Esophagus muscularis mucosa (tissue), 4 donors: ENCODE measurements at regions not wholly inside any gene's neighbourhood (a gene's known extent, or its start where the extent isn't known, plus 50 kb on each side); places are given as distances from the start of the nearest gene placed in this dataset.

Source experiments
- DNase-seq: peaks from one replicate; pipeline ENCODE4 v3.0.0-alpha.2; 2017; ENCODE audit errors: extremely low spot score
- H3K27ac ChIP-seq, 4 donors: fragments of 200-600 bp; sonication (generic); replicated peaks in 1 of 4; 1 replicate in 3 of 4; 2 replicates in 1 of 4; pipeline ENCODE4 v1.5.1; 2016 to 2019; ENCODE audit warnings: mild to moderate bottlenecking in 1 of 4
- H3K27me3 ChIP-seq, 4 donors: fragments of 200-600 bp; sonication (generic); one replicate each; pipeline versions ENCODE4 v1.5.1 to v1.6.0; 2016 to 2019
- H3K36me3 ChIP-seq, 4 donors: fragments of 200-600 bp; sonication (generic); one replicate each; pipeline ENCODE4 v1.5.1; 2016 to 2019
- H3K4me1 ChIP-seq, 4 donors: fragments of 200-600 bp; sonication (generic); one replicate each; pipeline ENCODE4 v1.5.1; 2016 to 2019
- H3K4me3 ChIP-seq, 4 donors: fragments of 200-600 bp; sonication (generic); 1 replicate in 2 of 4; 2 replicates in 2 of 4; pipeline ENCODE4 v1.5.1; 2016 to 2019; ENCODE audit warnings: mild to moderate bottlenecking in 4 of 4, moderate library complexity in 1 of 4
- H3K9me3 ChIP-seq, 4 donors: fragments of 200-600 bp; sonication (generic); 1 replicate in 3 of 4; 2 replicates in 1 of 4; pipeline ENCODE4 v1.5.1; 2016 to 2019
- EP300 ChIP-seq: sonication (generic); formaldehyde crosslinking; IDR thresholded peaks from one replicate; pipeline ENCODE4 v1.6.1; 2017; ENCODE audit warnings: antibody characterized with exemption
- POLR2A ChIP-seq: fragments of 450-650 bp; IDR thresholded peaks from one replicate; pipeline ENCODE4 v1.6.1; 2017; ENCODE audit warnings: antibody characterized with exemption, moderate library complexity, mild to moderate bottlenecking, low read depth
- POLR2AphosphoS5 ChIP-seq, 2 donors: sonication (generic); formaldehyde crosslinking; IDR thresholded peaks; one replicate each; pipeline ENCODE4 v1.6.1; 2017; ENCODE audit warnings: antibody characterized with exemption in 2 of 2
- WGBS: methylation state at CpG from one replicate; pipeline ENCODE4 v1.1.5; 2018; 5-methylcytosine and 5-hydroxymethylcytosine counted together
- intact Hi-C: fragments of 100-400 bp; cut with DNase I; formaldehyde crosslinking; loops from one replicate; pipeline ENCODE4 v1.15.1; 2023
- TF ChIP-seq, protein P1 (sequence below), 3 experiments: fragments of 200-600 bp in 2 of 3; fragments of 450-650 bp in 1 of 3; sonication (generic) in 2 of 3; IDR thresholded peaks; one replicate each; pipeline ENCODE4 v1.5.1; 2017 to 2019; ENCODE audit warnings: antibody characterized with exemption in 3 of 3, mild to moderate bottlenecking in 2 of 3, moderate library complexity in 1 of 3

GRCh38 chr18:77803024-77803423 lies 553.4 kb downstream of the GALR1 start:
- peaks cover 0 to 10% (median 6%) of the 10 kb centered on the region in 4 donors for H3K9me3 ChIP-seq
- H3K27ac ChIP-seq: no peak overlapping the region
- no peaks in the 10 kb centered on the region for H3K4me1 ChIP-seq
- H3K4me3 ChIP-seq: no peak overlapping the region
- no peak for TF ChIP-seq POLR2A
- TF ChIP-seq POLR2AphosphoS5 (IDR thresholded peaks at IDR 0.05): no peak
- TF ChIP-seq, protein P1, sequence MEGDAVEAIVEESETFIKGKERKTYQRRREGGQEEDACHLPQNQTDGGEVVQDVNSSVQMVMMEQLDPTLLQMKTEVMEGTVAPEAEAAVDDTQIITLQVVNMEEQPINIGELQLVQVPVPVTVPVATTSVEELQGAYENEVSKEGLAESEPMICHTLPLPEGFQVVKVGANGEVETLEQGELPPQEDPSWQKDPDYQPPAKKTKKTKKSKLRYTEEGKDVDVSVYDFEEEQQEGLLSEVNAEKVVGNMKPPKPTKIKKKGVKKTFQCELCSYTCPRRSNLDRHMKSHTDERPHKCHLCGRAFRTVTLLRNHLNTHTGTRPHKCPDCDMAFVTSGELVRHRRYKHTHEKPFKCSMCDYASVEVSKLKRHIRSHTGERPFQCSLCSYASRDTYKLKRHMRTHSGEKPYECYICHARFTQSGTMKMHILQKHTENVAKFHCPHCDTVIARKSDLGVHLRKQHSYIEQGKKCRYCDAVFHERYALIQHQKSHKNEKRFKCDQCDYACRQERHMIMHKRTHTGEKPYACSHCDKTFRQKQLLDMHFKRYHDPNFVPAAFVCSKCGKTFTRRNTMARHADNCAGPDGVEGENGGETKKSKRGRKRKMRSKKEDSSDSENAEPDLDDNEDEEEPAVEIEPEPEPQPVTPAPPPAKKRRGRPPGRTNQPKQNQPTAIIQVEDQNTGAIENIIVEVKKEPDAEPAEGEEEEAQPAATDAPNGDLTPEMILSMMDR (IDR thresholded peaks at IDR 0.05): no peak
- TF ChIP-seq EP300: no peak
- peaks cover 0 to 6% (median 0%) of the 10 kb centered on the region in 4 donors for H3K27me3 ChIP-seq
- 71% methylated on average over 3 of the region's 3 CpGs for WGBS
- no peaks in the 10 kb centered on the region for H3K36me3 ChIP-seq
- intact Hi-C loops: no loop called here
- no peak for DNase-seq

DNA sequence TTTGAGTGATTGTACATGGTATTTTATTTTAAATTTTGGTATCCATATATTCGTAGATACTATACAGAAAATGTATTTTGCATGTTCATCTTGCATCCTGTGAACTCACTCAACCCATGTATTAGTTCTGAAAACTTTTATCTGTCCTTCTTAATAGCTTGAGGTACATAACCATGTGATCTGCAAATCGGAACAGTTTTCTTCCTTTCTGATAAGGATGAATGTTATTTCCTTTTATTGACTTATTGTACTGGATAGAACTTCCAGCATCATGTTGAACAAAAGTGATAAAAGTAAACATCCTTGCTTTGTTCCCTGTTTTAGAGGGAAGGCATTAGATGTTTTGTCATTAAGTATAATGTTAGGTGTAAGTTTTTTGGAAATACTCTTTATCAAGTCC lies 554.7 kb downstream of the GALR1 start:
- Histone ChIP-seq H3K9me3 (peaks cover 0 to 3% (median 0%) of the 10 kb centered on the region in 4 donors), H3K4me3 (no peak overlapping the region), H3K4me1 (no peaks in the 10 kb centered on the region), H3K27ac (no peak overlapping the region), H3K36me3 (no peaks in the 10 kb centered on the region), H3K27me3 (peaks cover 0 to 6% (median 0%) of the 10 kb centered on the region in 4 donors)
- 65% methylated on average over 2 of the region's 2 CpGs for WGBS
- TF ChIP-seq POLR2AphosphoS5 (IDR thresholded peaks at IDR 0.05) (no peak), POLR2A (no peak), EP300 (no peak)
- TF ChIP-seq, protein P1 (IDR thresholded peaks at IDR 0.05): no peak
- intact Hi-C loops: no loop called here
- DNase-seq: no peak

DNA sequence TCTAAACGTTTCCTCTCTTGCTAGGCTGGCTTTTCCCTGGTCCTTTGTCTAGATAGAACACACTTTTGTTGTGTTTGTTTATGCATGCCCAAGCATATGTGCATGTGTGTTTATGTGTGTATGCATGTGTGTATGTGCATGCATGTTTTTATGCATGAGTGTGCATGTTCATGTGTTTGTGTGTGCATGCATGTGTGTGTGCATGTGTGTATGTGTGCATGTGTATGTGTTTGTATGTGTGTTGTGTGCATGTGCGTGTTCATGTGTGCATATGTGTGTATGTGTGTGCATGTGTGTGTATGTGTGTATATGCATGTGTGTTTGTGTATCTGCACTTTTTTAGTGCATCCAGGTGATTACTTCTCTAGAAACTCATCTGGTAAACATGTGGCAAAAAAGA lies 558.0 kb downstream of the GALR1 start:
- H3K4me3 ChIP-seq: no peak overlapping the region
- intact Hi-C loops: no loop called here
- H3K27ac ChIP-seq: no peak overlapping the region
- TF ChIP-seq POLR2A (no peak), EP300 (no peak), POLR2AphosphoS5 (IDR thresholded peaks at IDR 0.05) (no peak)
- TF ChIP-seq, protein P1 (IDR thresholded peaks at IDR 0.05): no peak
- H3K27me3 ChIP-seq: peaks cover 0 to 6% (median 0%) of the 10 kb centered on the region in 4 donors
- no peak for DNase-seq
- no peaks in the 10 kb centered on the region for H3K4me1 ChIP-seq
- H3K36me3 ChIP-seq: no peaks in the 10 kb centered on the region
- 72% methylated on average over 2 of the region's 2 CpGs for WGBS
- H3K9me3 ChIP-seq: peaks cover 0 to 3% (median 0%) of the 10 kb centered on the region in 4 donors

DNA sequence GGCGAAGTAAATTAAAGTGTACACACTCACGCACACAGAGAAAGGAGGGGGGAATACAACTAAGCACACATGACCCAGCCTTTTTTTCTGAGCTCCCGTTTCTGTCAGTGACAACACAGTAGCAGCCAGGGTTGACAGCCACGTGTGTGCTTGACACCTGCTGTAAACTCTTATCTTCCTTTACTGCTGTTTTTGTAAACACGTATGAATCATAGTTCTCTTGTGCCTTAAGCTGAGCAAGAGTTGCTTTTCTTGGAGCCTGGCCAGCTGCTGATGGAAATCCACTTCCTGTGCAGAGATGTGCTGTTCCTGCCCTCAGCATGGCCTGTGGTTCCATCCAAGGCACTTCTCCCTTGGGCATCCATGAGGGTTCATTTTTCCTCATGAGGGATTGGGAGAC lies 561.9 kb downstream of the GALR1 start:
- intact Hi-C loops: no loop called here

More for the DNA sequence above, 561.9 kb downstream of the GALR1 start:
- no peak overlapping the region for H3K4me3 ChIP-seq
- DNase-seq: no peak
- no peaks in the 10 kb centered on the region for H3K36me3 ChIP-seq
- H3K9me3 ChIP-seq: peaks cover 0 to 3% (median 0%) of the 10 kb centered on the region in 4 donors
- no peak overlapping the region for H3K27ac ChIP-seq
- 15% methylated on average over 5 of the region's 5 CpGs for WGBS
- peaks cover 0 to 6% (median 0%) of the 10 kb centered on the region in 4 donors for H3K27me3 ChIP-seq
- no peaks in the 10 kb centered on the region for H3K4me1 ChIP-seq
- no peak for TF ChIP-seq POLR2AphosphoS5 (IDR thresholded peaks at IDR 0.05)
- TF ChIP-seq, protein P1 (IDR thresholded peaks at IDR 0.05): no peak
- no peak for TF ChIP-seq EP300
- no peak for TF ChIP-seq POLR2A
